ENCODE measurements at regions not wholly inside any gene's neighbourhood (a gene's known extent, or its start where the extent isn't known, plus 50 kb on each side); places are given as distances from the start of the nearest gene placed in this dataset.

GRCh38 chr10:111156754-111157153 lies 79.9 kb downstream of the ADRA2A start (continued):
- no peak for TF ChIP-seq CTCF (conservative IDR thresholded peaks at IDR 0.05; ENCODE audit: low read depth in 2 of 2)
- no peak for TF ChIP-seq NANOG (IDR thresholded peaks at IDR 0.05; ENCODE audit: borderline replicate concordance)
- no peak for TF ChIP-seq ETS1 (IDR thresholded peaks at IDR 0.05)
- no peak for TF ChIP-seq EZH2phosphoT487 (IDR thresholded peaks at IDR 0.05; ENCODE audit: unreplicated experiment)
- TF ChIP-seq EZH2 (IDR thresholded peaks at IDR 0.05; ENCODE audit: low read depth, unreplicated experiment): no peak
- TF ChIP-seq ZNF331 (CRISPR knock-in tag; IDR thresholded peaks at IDR 0.05; ENCODE audit: low read depth): no peak
- TF ChIP-seq ZNF114 (CRISPR knock-in tag; IDR thresholded peaks at IDR 0.05): no peak
- no peak for TF ChIP-seq CREB1 (CRISPR knock-in tag; IDR thresholded peaks at IDR 0.05; ENCODE audit: low read depth)
- TF ChIP-seq, protein P1, sequence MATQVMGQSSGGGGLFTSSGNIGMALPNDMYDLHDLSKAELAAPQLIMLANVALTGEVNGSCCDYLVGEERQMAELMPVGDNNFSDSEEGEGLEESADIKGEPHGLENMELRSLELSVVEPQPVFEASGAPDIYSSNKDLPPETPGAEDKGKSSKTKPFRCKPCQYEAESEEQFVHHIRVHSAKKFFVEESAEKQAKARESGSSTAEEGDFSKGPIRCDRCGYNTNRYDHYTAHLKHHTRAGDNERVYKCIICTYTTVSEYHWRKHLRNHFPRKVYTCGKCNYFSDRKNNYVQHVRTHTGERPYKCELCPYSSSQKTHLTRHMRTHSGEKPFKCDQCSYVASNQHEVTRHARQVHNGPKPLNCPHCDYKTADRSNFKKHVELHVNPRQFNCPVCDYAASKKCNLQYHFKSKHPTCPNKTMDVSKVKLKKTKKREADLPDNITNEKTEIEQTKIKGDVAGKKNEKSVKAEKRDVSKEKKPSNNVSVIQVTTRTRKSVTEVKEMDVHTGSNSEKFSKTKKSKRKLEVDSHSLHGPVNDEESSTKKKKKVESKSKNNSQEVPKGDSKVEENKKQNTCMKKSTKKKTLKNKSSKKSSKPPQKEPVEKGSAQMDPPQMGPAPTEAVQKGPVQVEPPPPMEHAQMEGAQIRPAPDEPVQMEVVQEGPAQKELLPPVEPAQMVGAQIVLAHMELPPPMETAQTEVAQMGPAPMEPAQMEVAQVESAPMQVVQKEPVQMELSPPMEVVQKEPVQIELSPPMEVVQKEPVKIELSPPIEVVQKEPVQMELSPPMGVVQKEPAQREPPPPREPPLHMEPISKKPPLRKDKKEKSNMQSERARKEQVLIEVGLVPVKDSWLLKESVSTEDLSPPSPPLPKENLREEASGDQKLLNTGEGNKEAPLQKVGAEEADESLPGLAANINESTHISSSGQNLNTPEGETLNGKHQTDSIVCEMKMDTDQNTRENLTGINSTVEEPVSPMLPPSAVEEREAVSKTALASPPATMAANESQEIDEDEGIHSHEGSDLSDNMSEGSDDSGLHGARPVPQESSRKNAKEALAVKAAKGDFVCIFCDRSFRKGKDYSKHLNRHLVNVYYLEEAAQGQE (IDR thresholded peaks at IDR 0.05; ENCODE audit: unreplicated experiment): no peak
- TF ChIP-seq JUNB (IDR thresholded peaks at IDR 0.05; ENCODE audit: unreplicated experiment): no peak
- TF ChIP-seq STAT1 (IDR thresholded peaks at IDR 0.05; ENCODE audit: unreplicated experiment): no peak

DNA sequence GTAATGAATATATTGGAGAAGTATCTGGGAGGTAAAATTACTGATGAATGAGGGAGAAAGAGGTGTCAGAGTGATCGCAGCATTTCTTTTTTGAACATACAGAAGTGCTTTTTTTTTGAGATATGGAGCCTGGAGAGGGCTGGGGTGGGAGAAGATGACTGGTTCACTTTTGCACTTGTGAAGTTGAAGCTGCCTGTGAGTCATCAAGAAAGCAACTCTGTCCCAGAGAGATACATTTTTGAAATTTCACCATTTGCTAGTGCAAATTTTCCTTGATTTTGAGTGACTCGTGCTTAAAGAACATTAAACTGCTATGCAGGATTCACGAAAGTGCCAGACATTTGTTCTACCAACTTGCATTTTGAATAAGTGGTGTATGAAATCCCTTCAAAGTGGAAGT lies 81.8 kb downstream of the ADRA2A start:
- ATAC-seq: no peak
- TF ChIP-seq CTCF (conservative IDR thresholded peaks at IDR 0.05; ENCODE audit: low read depth in 2 of 2) (no peak), EZH2 (IDR thresholded peaks at IDR 0.05; ENCODE audit: low read depth, unreplicated experiment) (no peak), STAT1 (IDR thresholded peaks at IDR 0.05; ENCODE audit: unreplicated experiment) (no peak), EZH2phosphoT487 (IDR thresholded peaks at IDR 0.05; ENCODE audit: unreplicated experiment) (no peak), JUNB (IDR thresholded peaks at IDR 0.05; ENCODE audit: unreplicated experiment) (no peak), ETS1 (IDR thresholded peaks at IDR 0.05) (no peak), NANOG (IDR thresholded peaks at IDR 0.05; ENCODE audit: borderline replicate concordance) (no peak), CREB1 (CRISPR knock-in tag; IDR thresholded peaks at IDR 0.05; ENCODE audit: low read depth) (no peak), ZNF331 (CRISPR knock-in tag; IDR thresholded peaks at IDR 0.05; ENCODE audit: low read depth) (no peak)
- TF ChIP-seq, protein P1 (IDR thresholded peaks at IDR 0.05; ENCODE audit: unreplicated experiment): no peak

More for the DNA sequence above, 81.8 kb downstream of the ADRA2A start:
- H2AFZ ChIP-seq: no peak overlapping the region
- Mint-ChIP-seq H3K9me3 (peaks cover 3% of the 10 kb centered on the region; the same call in 2 of the 3 replicates), H3K36me3 (ENCODE audit: low read depth) (no peaks in the 10 kb centered on the region), H3K4me1 (no peaks in the 10 kb centered on the region), H3K27ac (no peak overlapping the region), H3K4me3 (no peak overlapping the region), H3K27me3 (ENCODE audit: insufficient read depth, low read depth, poor library complexity) (no peaks in the 10 kb centered on the region)
- H3K4me1 ChIP-seq (ENCODE audit: insufficient read depth): no peaks in the 10 kb centered on the region
- H3K4me2 ChIP-seq: no peak overlapping the region
- no peak overlapping the region for H3K27ac ChIP-seq (ENCODE audit: low read depth)
- no peaks in the 10 kb centered on the region for H4K20me1 ChIP-seq (replicated peaks; ENCODE audit: insufficient read depth)
- no peak for DNase-seq (ENCODE audit: low spot score)
- no peaks in the 10 kb centered on the region for H3K36me3 ChIP-seq (ENCODE audit: insufficient read depth)
- H3F3A ChIP-seq (replicated peaks; ENCODE audit: low read depth): no peaks in the 10 kb centered on the region
- H3K4me3 ChIP-seq: no peak overlapping the region
- no peaks in the 10 kb centered on the region for H3K27me3 ChIP-seq (ENCODE audit: insufficient read depth)
- H3K9me2 ChIP-seq (ENCODE audit: insufficient read depth): peaks cover 8% of the 10 kb centered on the region; the same call in 1 of the 2 replicates
- no peaks in the 10 kb centered on the region for H3K79me2 ChIP-seq (replicated peaks; ENCODE audit: insufficient read depth)
